K562 (cell line): ENCODE measurements at regions not wholly inside any gene's neighbourhood (a gene's known extent, or its start where the extent isn't known, plus 50 kb on each side); places are given as distances from the start of the nearest gene placed in this dataset.

Experiments used
- ATAC-seq: fragments of 200-7000 bp; cut with Tn5 transposase; 3 replicates; pipeline ENCODE4 v1.9.1; 2020; ENCODE audit warnings: moderate library complexity
- BruUV-seq: library from RNA; stranded (reverse); fragments of 400-500 nt; replicated peaks from 2 replicates; lab custom pipeline; 2021; lab: Mats Ljungman, UMichigan
- CTCF ChIA-PET: fragments of 300-600 bp; formaldehyde crosslinking; extraction: SDS; loops from one replicate; lab custom pipeline; 2021; ENCODE audit warnings: low intra/inter-chr PET ratio; lab: Yijun Ruan, JAX
- POLR2A ChIA-PET: fragments of 300-600, 350-650 bp; sonication (Branson Sonifier 250); formaldehyde crosslinking; extraction: SDS; loops from one replicate; lab custom pipeline; 2021; ENCODE audit warnings: antibody characterized with exemption, inconsistent platforms; lab: Yijun Ruan, JAX
- DNase-seq, 4 experiments: peaks; one replicate each; pipeline versions ENCODE4 v3.0.0 to v3.0.0-alpha.2; 2011 to 2018; ENCODE audit warnings: low spot score in 3 of 4, mixed read lengths in 3 of 4; ENCODE audit errors: extremely low read depth in 1 of 4
- FAIRE-seq: peaks from 2 replicates; lab custom pipeline; 2011; peaks lifted over from hg19 to GRCh38; lab: Jason Lieb, UNC
- H2AFZ ChIP-seq: 2 replicates; pipeline ENCODE4 v1.6.0; 2011; ENCODE audit warnings: low read depth, low read length, control low read depth, inconsistent platforms
- H3K27ac ChIP-seq: fragments of 200-600 bp; 3 replicates; pipeline ENCODE4 v1.8.0; 2011; ENCODE audit warnings: low read depth, mild to moderate bottlenecking, control low read depth, inconsistent platforms, low read length, moderate library complexity, mixed read lengths; ENCODE audit errors: extremely low read depth
- H3K27me3 ChIP-seq, 2 experiments: fragments of 300-600 bp in 1 of 2; 2 replicates in 1 of 2; 3 replicates in 1 of 2; pipeline versions ENCODE4 v1.6.0 to v1.8.0; 2011; ENCODE audit warnings: inconsistent platforms in 2 of 2, low read length in 2 of 2, mild to moderate bottlenecking in 1 of 2, mixed read lengths in 1 of 2, moderate library complexity in 1 of 2; ENCODE audit not compliant: control insufficient read depth in 2 of 2, insufficient read depth in 2 of 2
- H3K36me3 ChIP-seq: fragments of 300-600 bp; 3 replicates; pipeline ENCODE4 v1.8.0; 2011; ENCODE audit warnings: mild to moderate bottlenecking, low read length, inconsistent platforms; ENCODE audit not compliant: control insufficient read depth, insufficient read depth
- H3K4me1 ChIP-seq, 2 experiments: fragments of 200-600 bp in 1 of 2; replicated peaks in 1 of 2; 2 replicates in 1 of 2; 3 replicates in 1 of 2; pipeline versions ENCODE4 v1.5.1 to v1.8.0; 2011; ENCODE audit warnings: inconsistent platforms in 2 of 2, low read length in 2 of 2, mild to moderate bottlenecking in 1 of 2, mixed read lengths in 1 of 2, moderate library complexity in 1 of 2; ENCODE audit not compliant: control insufficient read depth in 2 of 2, insufficient read depth in 2 of 2
- H3K4me2 ChIP-seq: 2 replicates; pipeline ENCODE4 v1.6.1; 2011; ENCODE audit warnings: low read length, control low read depth, inconsistent platforms, mixed read lengths; ENCODE audit not compliant: insufficient read depth
- H3K4me3 ChIP-seq: fragments of 200-600 bp; sonication (generic), shearing (Covaris generic); 2 replicates; pipeline ENCODE4 v1.5.1; 2016; ENCODE audit warnings: control low read depth, inconsistent platforms
- H3K79me2 ChIP-seq: fragments of 200-600 bp; 3 replicates; pipeline ENCODE4 v1.8.0; 2011; ENCODE audit warnings: low read length, inconsistent platforms; ENCODE audit not compliant: control insufficient read depth, insufficient read depth
- H3K9ac ChIP-seq, 2 experiments: 2 replicates each; pipeline versions ENCODE4 v1.6.0 to v1.6.1; 2011; ENCODE audit warnings: low read depth in 2 of 2, low read length in 2 of 2, control low read depth in 1 of 2, inconsistent platforms in 1 of 2, mild to moderate bottlenecking in 1 of 2, mixed read lengths in 1 of 2; ENCODE audit not compliant: insufficient read depth in 1 of 2
- H3K9me1 ChIP-seq: one replicate; pipeline ENCODE4 v1.6.0; 2011; ENCODE audit warnings: inconsistent platforms, mild to moderate bottlenecking, low read length, moderate library complexity; ENCODE audit not compliant: control insufficient read depth, insufficient read depth
- H3K9me3 ChIP-seq: replicated peaks from 2 replicates; pipeline ENCODE4 v1.5.1; 2011; ENCODE audit warnings: low read depth, low read length, inconsistent platforms; ENCODE audit not compliant: control insufficient read depth, insufficient read depth
- H4K20me1 ChIP-seq: replicated peaks from 2 replicates; pipeline ENCODE4 v1.6.1; 2011; ENCODE audit warnings: low read length, inconsistent platforms, mixed read lengths; ENCODE audit not compliant: control insufficient read depth, insufficient read depth
- ARID1B ChIP-seq: fragments of 450-650 bp; IDR thresholded peaks from 2 replicates; pipeline ENCODE4 v1.6.1; 2016; ENCODE audit warnings: antibody characterized with exemption, mild to moderate bottlenecking, inconsistent platforms
- CAMTA2 ChIP-seq: fragments of 250-450 bp; sonication (Bioruptor Pico); conservative IDR thresholded peaks from 2 replicates; pipeline ENCODE4 v1.5.1; 2022
- CBFA2T3 ChIP-seq: fragments of 450-650 bp; IDR thresholded peaks from 2 replicates; pipeline ENCODE4 v1.6.1; 2017
- HBP1 ChIP-seq: fragments of 450-650 bp; formaldehyde crosslinking; IDR thresholded peaks from 2 replicates; pipeline ENCODE4 v1.4.0; 2022; ENCODE audit warnings: missing genetic modification characterization
- HMBOX1 ChIP-seq: sonication (generic); IDR thresholded peaks from 2 replicates; pipeline ENCODE4 v1.6.1; 2016
- MCM2 ChIP-seq: fragments of 450-650 bp; IDR thresholded peaks from 2 replicates; pipeline ENCODE4 v1.6.1; 2017; ENCODE audit warnings: low read depth, mild to moderate bottlenecking
- ZHX1 ChIP-seq: fragments of 150-350 bp; conservative IDR thresholded peaks from 2 replicates; pipeline ENCODE4 v1.6.1; 2014; ENCODE audit warnings: low read length
- WGBS: fragments of 100-300 bp; shearing (Covaris generic); methylation state at CpG from one replicate; pipeline ENCODE4 v1.1.6; 2016; ENCODE audit warnings: low coverage, mixed read lengths; ENCODE audit not compliant: insufficient coverage; ENCODE audit errors: missing lambda C conversion rate; 5-methylcytosine and 5-hydroxymethylcytosine counted together
- in situ Hi-C: fragments of 300-500 bp; cut with MboI; formaldehyde crosslinking; loops from 4 replicates; pipeline ENCODE4 v1.15.0; 2018; ENCODE audit warnings: inconsistent platforms, mixed read lengths
- intact Hi-C: fragments of 100-400 bp; cut with micrococcal nuclease; formaldehyde crosslinking; loops from 2 replicates; pipeline ENCODE4 v1.14.2; 2022
- TF ChIP-seq, protein P1 (sequence below): fragments of 250-450 bp; sonication (Bioruptor Pico); IDR thresholded peaks from 2 replicates; pipeline ENCODE4 v1.8.0; 2022; ENCODE audit warnings: inconsistent platforms, mild to moderate bottlenecking, moderate library complexity, borderline replicate concordance

DNA sequence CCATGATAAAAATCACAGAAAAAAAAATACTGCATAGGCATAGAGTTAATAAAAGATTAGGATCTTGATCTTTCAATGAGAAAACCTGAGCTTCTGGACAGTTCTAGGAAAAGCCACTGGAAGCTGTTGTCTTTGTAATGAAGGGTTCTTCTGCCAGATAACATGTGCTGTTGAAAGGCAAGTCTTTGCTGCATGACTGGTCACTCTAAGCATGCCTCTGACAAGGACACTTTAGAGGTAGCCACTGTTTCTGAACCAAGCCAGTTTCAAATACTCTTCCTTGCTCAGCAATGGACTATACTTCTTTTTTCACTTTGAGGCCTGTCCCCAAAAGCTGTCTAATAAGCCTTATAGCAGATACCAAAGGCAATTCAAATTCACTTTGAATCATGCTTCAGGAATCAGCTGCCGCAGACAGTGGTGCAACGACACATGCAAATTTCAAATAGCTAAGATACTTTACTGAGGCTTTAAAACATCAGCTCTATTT is 70.2 kb downstream of the BTG1 start (continued):
- no peak for TF ChIP-seq HBP1
- TF ChIP-seq CBFA2T3: peak; percentile 47
- no peak for TF ChIP-seq MCM2
- peak; percentile 80 for TF ChIP-seq ARID1B
- no peak for TF ChIP-seq CAMTA2 (CRISPR knock-in tag)
- TF ChIP-seq, all 486 proteins: peak for 48

- BruUV-seq: no TSS peak
- no peak for FAIRE-seq
- Histone ChIP-seq H4K20me1 (no peaks in the 10 kb centered on the region), H3K9me1 (no peaks in the 10 kb centered on the region), H3K4me3 (no peak overlapping the region), H3K9me3 (no peaks in the 10 kb centered on the region; the same call in 1 of the 2 replicates), H3K79me2 (no peaks in the 10 kb centered on the region), H3K27ac (no peak overlapping the region), H3K36me3 (no peaks in the 10 kb centered on the region), H3K4me2 (no peak overlapping the region), H3K4me1 (peaks cover 0 to 39% of the 10 kb centered on the region in 2 experiments; a peak in 3 of 5 replicates), H3K27me3 (no peaks in the 10 kb centered on the region), H3K9ac (no peak overlapping the region), H2AFZ (no peak overlapping the region)
- CTCF ChIA-PET: no interaction called here
- intact Hi-C loops: loop anchor here (5.0 kb wide), 1 partner anchor 67 kb away; no protein-coding TSS in a partner anchor
- ATAC-seq: no peak
- no peak for DNase-seq
- 61% methylated on average over 2 of the region's 2 CpGs for WGBS
- in situ Hi-C loops: no loop called here
- POLR2A ChIA-PET: interaction anchor here (0.8 to 1.6 kb wide), 10 partner anchors 9 to 71 kb away, joined by 3 to 9 read pairs (median 3); partner anchors contain the start of gene BTG1
- TF ChIP-seq HMBOX1: 0 out of 2 replicates have a peak, but pooled peaks have one; percentile 1
- no peak for TF ChIP-seq ZHX1
- TF ChIP-seq, protein P1, sequence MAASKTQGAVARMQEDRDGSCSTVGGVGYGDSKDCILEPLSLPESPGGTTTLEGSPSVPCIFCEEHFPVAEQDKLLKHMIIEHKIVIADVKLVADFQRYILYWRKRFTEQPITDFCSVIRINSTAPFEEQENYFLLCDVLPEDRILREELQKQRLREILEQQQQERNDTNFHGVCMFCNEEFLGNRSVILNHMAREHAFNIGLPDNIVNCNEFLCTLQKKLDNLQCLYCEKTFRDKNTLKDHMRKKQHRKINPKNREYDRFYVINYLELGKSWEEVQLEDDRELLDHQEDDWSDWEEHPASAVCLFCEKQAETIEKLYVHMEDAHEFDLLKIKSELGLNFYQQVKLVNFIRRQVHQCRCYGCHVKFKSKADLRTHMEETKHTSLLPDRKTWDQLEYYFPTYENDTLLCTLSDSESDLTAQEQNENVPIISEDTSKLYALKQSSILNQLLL (CRISPR knock-in tag): no peak
Observed at GRCh38 chr12:92074889-92075288, 70.8 kb downstream of the BTG1 start.
